SK-N-SH treated with all-trans-retinoic acid at 6 μM for 48 hours (cell line): ENCODE measurements at regions not wholly inside any gene's neighbourhood (a gene's known extent, or its start where the extent isn't known, plus 50 kb on each side); places are given as distances from the start of the nearest gene placed in this dataset.

Experiments used
- ATAC-seq: fragments of 200-7000 bp; cut with Tn5 transposase; 3 replicates; pipeline ENCODE4 v1.9.1; 2020; ENCODE audit warnings: mild to moderate bottlenecking, moderate library complexity
- BACH2 ChIP-seq: fragments of 250-450 bp; sonication (Bioruptor Pico); IDR thresholded peaks from 2 replicates; pipeline ENCODE4 v1.9.0; 2021; ENCODE audit warnings: mild to moderate bottlenecking, borderline replicate concordance
- CREB5 ChIP-seq: fragments of 250-450 bp; sonication (Bioruptor Pico); IDR thresholded peaks from 2 replicates; pipeline ENCODE4 v1.5.1; 2020; ENCODE audit warnings: low read depth, mild to moderate bottlenecking, moderate library complexity
- CSDC2 ChIP-seq: fragments of 250-450 bp; sonication (Bioruptor Pico); IDR thresholded peaks from 2 replicates; pipeline ENCODE4 v1.5.0; 2020; ENCODE audit warnings: mild to moderate bottlenecking, moderate library complexity
- GLIS3 ChIP-seq: fragments of 250-450 bp; sonication (Bioruptor Pico); IDR thresholded peaks from 2 replicates; pipeline ENCODE4 v1.5.0; 2020; ENCODE audit warnings: mild to moderate bottlenecking, moderate library complexity
- ISL1 ChIP-seq: fragments of 250-450 bp; sonication (Bioruptor Pico); IDR thresholded peaks from 2 replicates; pipeline ENCODE4 v2.1.2; 2022; ENCODE audit warnings: mild to moderate bottlenecking, moderate library complexity
- OSR1 ChIP-seq: fragments of 250-450 bp; sonication (Bioruptor Pico); IDR thresholded peaks from 2 replicates; pipeline ENCODE4 v1.8.0; 2022; ENCODE audit warnings: moderate library complexity, mild to moderate bottlenecking, inconsistent platforms
- PATZ1 ChIP-seq: fragments of 250-450 bp; sonication (Bioruptor Pico); IDR thresholded peaks from 2 replicates; pipeline ENCODE4 v1.8.0; 2020; ENCODE audit warnings: mild to moderate bottlenecking, moderate library complexity, borderline replicate concordance
- POU6F1 ChIP-seq: fragments of 250-450 bp; sonication (Bioruptor Pico); IDR thresholded peaks from 2 replicates; pipeline ENCODE4 v1.8.0; 2021; ENCODE audit warnings: low read depth, mild to moderate bottlenecking, moderate library complexity, borderline replicate concordance
- PPARA ChIP-seq: fragments of 250-450 bp; sonication (Bioruptor Pico); IDR thresholded peaks from 2 replicates; pipeline ENCODE4 v1.5.0; 2020; ENCODE audit warnings: mild to moderate bottlenecking, borderline replicate concordance
- RARB ChIP-seq: fragments of 250-450 bp; sonication (Bioruptor Pico); IDR thresholded peaks from 2 replicates; pipeline ENCODE4 v1.8.0; 2021; ENCODE audit warnings: mild to moderate bottlenecking, moderate library complexity
- TCF4 ChIP-seq: fragments of 250-450 bp; sonication (Bioruptor Pico); IDR thresholded peaks from 2 replicates; pipeline ENCODE4 v1.8.0; 2021; ENCODE audit warnings: mild to moderate bottlenecking, moderate library complexity, borderline replicate concordance
- TSHZ2 ChIP-seq: fragments of 250-450 bp; sonication (Bioruptor Pico); IDR thresholded peaks from 2 replicates; pipeline ENCODE4 v1.5.0; 2020; ENCODE audit warnings: mild to moderate bottlenecking, moderate library complexity
- ZC3H10 ChIP-seq: fragments of 250-450 bp; sonication (Bioruptor Pico); IDR thresholded peaks from 2 replicates; pipeline ENCODE4 v1.5.1; 2021; ENCODE audit warnings: mild to moderate bottlenecking, moderate library complexity
- ZFP3 ChIP-seq: fragments of 250-450 bp; sonication (Bioruptor Pico); IDR thresholded peaks from 2 replicates; pipeline ENCODE4 v1.5.0; 2020; ENCODE audit warnings: mild to moderate bottlenecking, moderate library complexity
- ZFP30 ChIP-seq: fragments of 450-650 bp; formaldehyde crosslinking; IDR thresholded peaks from 2 replicates; pipeline ENCODE4 v1.5.0; 2022; ENCODE audit warnings: mild to moderate bottlenecking, moderate library complexity
- ZNF565 ChIP-seq: fragments of 450-650 bp; formaldehyde crosslinking; conservative IDR thresholded peaks from 2 replicates; pipeline ENCODE4 v1.5.0; 2020; ENCODE audit warnings: low read depth, mild to moderate bottlenecking, moderate library complexity
- ZNF70 ChIP-seq: fragments of 450-650 bp; formaldehyde crosslinking; IDR thresholded peaks from 2 replicates; pipeline ENCODE4 v1.5.0; 2020; ENCODE audit warnings: mild to moderate bottlenecking, moderate library complexity
- ZNF8 ChIP-seq: fragments of 450-650 bp; formaldehyde crosslinking; IDR thresholded peaks from 2 replicates; pipeline ENCODE4 v1.5.0; 2020; ENCODE audit warnings: mild to moderate bottlenecking, moderate library complexity

GRCh38 chr5:34589832-34590231 is 66.3 kb upstream of the RAI14 start:
- TF ChIP-seq ZFP3 (CRISPR knock-in tag) (no peak), RARB (no peak), ISL1 (no peak), PPARA (CRISPR knock-in tag) (no peak), TCF4 (no peak), TSHZ2 (CRISPR knock-in tag) (no peak), CSDC2 (CRISPR knock-in tag) (no peak), GLIS3 (CRISPR knock-in tag) (no peak), ZNF70 (CRISPR knock-in tag) (no peak), POU6F1 (no peak), ZNF8 (CRISPR knock-in tag) (no peak), ZFP30 (CRISPR knock-in tag) (no peak)
- ATAC-seq, result no peak

GRCh38 chr5:34591723-34592122 is 64.4 kb upstream of the RAI14 start:
- TF ChIP-seq BACH2 (CRISPR knock-in tag) (no peak), PATZ1 (CRISPR knock-in tag) (no peak), ZNF70 (CRISPR knock-in tag) (no peak), ZNF565 (CRISPR knock-in tag) (no peak), ZFP3 (CRISPR knock-in tag) (no peak), OSR1 (CRISPR knock-in tag) (no peak)
- peak; percentile 53 for ATAC-seq

GRCh38 chr5:34597034-34598027 is 58.8 kb upstream of the RAI14 start:
- TF ChIP-seq POU6F1, result no peak
- TF ChIP-seq ISL1, result no peak
- no peak for TF ChIP-seq ZFP3 (CRISPR knock-in tag)
- TF ChIP-seq GLIS3 (CRISPR knock-in tag), result no peak
- TF ChIP-seq RARB, result no peak
- peak; percentile 36 for ATAC-seq

- ATAC-seq, result peak; percentile 96
- TF ChIP-seq CREB5 (peak; percentile 60), PPARA (CRISPR knock-in tag) (no peak), ZFP3 (CRISPR knock-in tag) (0 out of 2 replicates have a peak, but pooled peaks have one; percentile 15), ZC3H10 (CRISPR knock-in tag) (peak; percentile 85), ZNF565 (CRISPR knock-in tag) (no peak), ISL1 (peak; percentile 87), GLIS3 (CRISPR knock-in tag) (no peak), PATZ1 (CRISPR knock-in tag) (0 out of 2 replicates have a peak, but pooled peaks have one; percentile 28), POU6F1 (peak; percentile 78; the same call in 1 of the 2 replicates), CSDC2 (CRISPR knock-in tag) (peak; percentile 83; the same call in 1 of the 2 replicates)
Observed at GRCh38 chr5:34598177-34598794, 57.8 kb upstream of the RAI14 start.
